HepG2 (cell line): ENCODE measurements at regions not wholly inside any gene's neighbourhood (a gene's known extent, or its start where the extent isn't known, plus 50 kb on each side); places are given as distances from the start of the nearest gene placed in this dataset.

Source experiments
- HHEX ChIP-seq: IDR thresholded peaks from 2 replicates; pipeline ENCODE4 v1.6.1; 2016; ENCODE audit warnings: control low read depth
- ISL2 ChIP-seq: sonication (generic); formaldehyde crosslinking; IDR thresholded peaks from 2 replicates; pipeline ENCODE4 v1.5.0; 2020; ENCODE audit warnings: missing genetic modification reagents
- SNAPC2 ChIP-seq: sonication (generic); formaldehyde crosslinking; IDR thresholded peaks from 2 replicates; pipeline ENCODE4 v1.8.1; 2022; ENCODE audit warnings: mild to moderate bottlenecking, missing genetic modification reagents
- ZBTB20 ChIP-seq: sonication (generic); formaldehyde crosslinking; IDR thresholded peaks from 2 replicates; pipeline ENCODE4 v1.8.1; 2023; ENCODE audit warnings: missing genetic modification reagents, low read depth, mild to moderate bottlenecking, borderline replicate concordance
- ZMYM4 ChIP-seq: sonication (generic); formaldehyde crosslinking; IDR thresholded peaks from 2 replicates; pipeline ENCODE4 v1.8.1; 2023; ENCODE audit warnings: mild to moderate bottlenecking, missing genetic modification reagents
- ZNF749 ChIP-seq: sonication (generic); formaldehyde crosslinking; IDR thresholded peaks from 2 replicates; pipeline ENCODE4 v1.8.0; 2022; ENCODE audit warnings: mild to moderate bottlenecking, missing genetic modification reagents, moderate library complexity, borderline replicate concordance
- TF ChIP-seq, protein P1 (sequence below), 2 experiments: sonication (generic) in 1 of 2; formaldehyde crosslinking in 1 of 2; IDR thresholded peaks; 2 replicates each; pipeline versions ENCODE4 v1.6.1 to v1.9.0; 2014 to 2022; ENCODE audit warnings: antibody characterized with exemption in 1 of 2, borderline replicate concordance in 1 of 2, inconsistent platforms in 1 of 2, low read depth in 1 of 2, missing genetic modification reagents in 1 of 2
- TF ChIP-seq, protein P2 (sequence below): sonication (generic); formaldehyde crosslinking; IDR thresholded peaks from 2 replicates; pipeline ENCODE4 v1.4.0; 2020; ENCODE audit warnings: mild to moderate bottlenecking, missing genetic modification reagents, borderline replicate concordance
- TF ChIP-seq, protein P3 (sequence below): sonication (generic); formaldehyde crosslinking; IDR thresholded peaks from 2 replicates; pipeline ENCODE4 v1.4.0; 2020; ENCODE audit warnings: missing genetic modification reagents
- TF ChIP-seq, protein P4 (sequence below): sonication (generic); formaldehyde crosslinking; IDR thresholded peaks from 2 replicates; pipeline ENCODE4 v1.4.0; 2020; ENCODE audit warnings: mild to moderate bottlenecking, missing genetic modification reagents

DNA sequence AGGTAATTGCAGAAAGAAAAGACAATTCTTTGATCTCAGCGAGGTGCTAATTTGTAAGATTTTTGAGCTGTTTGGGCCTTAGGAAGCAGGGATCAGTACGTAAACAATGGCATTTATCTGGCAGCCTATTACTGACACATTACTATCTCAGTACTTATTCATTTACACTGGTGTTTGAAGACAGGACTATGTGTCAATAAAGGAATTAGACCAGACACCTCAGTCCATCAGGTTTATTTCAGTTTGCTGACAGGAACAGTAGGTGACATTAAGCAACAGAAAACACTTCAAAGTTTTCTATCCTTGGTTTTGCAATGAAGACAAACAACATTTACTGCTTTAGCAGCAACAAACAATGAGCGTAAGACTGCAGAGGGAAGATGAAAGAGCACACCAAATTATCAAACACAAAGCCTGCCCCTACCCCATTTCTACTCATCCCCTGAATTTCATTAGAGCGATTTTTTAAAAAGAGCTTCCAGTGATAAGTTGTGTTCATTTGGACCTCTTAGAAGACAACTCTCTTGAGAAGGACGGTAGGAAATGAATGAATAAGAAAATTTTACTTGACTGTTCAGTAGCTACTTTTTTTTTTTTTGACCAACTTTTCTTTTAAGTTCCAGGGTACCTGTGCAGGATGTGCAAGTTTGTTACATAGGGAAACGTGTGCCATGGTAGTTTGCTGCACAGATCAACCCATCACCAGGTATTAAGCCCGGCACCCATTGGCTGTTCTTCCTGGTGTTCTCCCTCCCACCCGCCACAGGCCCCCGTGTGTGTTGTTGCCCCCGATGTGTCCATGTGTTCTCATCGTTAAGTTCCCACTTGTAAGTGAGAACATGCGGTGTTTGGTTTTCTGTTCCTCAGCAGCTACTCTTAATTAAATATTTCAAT lies 138.8 kb downstream of the DKK1 start (continued):
- TF ChIP-seq ZMYM4 (CRISPR knock-in tag) (peak; percentile 80), SNAPC2 (CRISPR knock-in tag) (peak; percentile 88; the same call in 1 of the 2 replicates), ISL2 (CRISPR knock-in tag) (peak; percentile 99), ZNF749 (CRISPR knock-in tag) (no peak; the same call in 1 of the 2 replicates), HHEX (CRISPR knock-in tag) (peak; percentile 77), ZBTB20 (CRISPR knock-in tag) (no peak)
- TF ChIP-seq, protein P1, sequence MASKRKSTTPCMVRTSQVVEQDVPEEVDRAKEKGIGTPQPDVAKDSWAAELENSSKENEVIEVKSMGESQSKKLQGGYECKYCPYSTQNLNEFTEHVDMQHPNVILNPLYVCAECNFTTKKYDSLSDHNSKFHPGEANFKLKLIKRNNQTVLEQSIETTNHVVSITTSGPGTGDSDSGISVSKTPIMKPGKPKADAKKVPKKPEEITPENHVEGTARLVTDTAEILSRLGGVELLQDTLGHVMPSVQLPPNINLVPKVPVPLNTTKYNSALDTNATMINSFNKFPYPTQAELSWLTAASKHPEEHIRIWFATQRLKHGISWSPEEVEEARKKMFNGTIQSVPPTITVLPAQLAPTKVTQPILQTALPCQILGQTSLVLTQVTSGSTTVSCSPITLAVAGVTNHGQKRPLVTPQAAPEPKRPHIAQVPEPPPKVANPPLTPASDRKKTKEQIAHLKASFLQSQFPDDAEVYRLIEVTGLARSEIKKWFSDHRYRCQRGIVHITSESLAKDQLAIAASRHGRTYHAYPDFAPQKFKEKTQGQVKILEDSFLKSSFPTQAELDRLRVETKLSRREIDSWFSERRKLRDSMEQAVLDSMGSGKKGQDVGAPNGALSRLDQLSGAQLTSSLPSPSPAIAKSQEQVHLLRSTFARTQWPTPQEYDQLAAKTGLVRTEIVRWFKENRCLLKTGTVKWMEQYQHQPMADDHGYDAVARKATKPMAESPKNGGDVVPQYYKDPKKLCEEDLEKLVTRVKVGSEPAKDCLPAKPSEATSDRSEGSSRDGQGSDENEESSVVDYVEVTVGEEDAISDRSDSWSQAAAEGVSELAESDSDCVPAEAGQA (IDR thresholded peaks at IDR 0.05; ENCODE audit: low read depth) = no peak
- TF ChIP-seq, protein P1 (CRISPR knock-in tag; IDR thresholded peaks at IDR 0.05; ENCODE audit: borderline replicate concordance) = no peak
- TF ChIP-seq, protein P2, sequence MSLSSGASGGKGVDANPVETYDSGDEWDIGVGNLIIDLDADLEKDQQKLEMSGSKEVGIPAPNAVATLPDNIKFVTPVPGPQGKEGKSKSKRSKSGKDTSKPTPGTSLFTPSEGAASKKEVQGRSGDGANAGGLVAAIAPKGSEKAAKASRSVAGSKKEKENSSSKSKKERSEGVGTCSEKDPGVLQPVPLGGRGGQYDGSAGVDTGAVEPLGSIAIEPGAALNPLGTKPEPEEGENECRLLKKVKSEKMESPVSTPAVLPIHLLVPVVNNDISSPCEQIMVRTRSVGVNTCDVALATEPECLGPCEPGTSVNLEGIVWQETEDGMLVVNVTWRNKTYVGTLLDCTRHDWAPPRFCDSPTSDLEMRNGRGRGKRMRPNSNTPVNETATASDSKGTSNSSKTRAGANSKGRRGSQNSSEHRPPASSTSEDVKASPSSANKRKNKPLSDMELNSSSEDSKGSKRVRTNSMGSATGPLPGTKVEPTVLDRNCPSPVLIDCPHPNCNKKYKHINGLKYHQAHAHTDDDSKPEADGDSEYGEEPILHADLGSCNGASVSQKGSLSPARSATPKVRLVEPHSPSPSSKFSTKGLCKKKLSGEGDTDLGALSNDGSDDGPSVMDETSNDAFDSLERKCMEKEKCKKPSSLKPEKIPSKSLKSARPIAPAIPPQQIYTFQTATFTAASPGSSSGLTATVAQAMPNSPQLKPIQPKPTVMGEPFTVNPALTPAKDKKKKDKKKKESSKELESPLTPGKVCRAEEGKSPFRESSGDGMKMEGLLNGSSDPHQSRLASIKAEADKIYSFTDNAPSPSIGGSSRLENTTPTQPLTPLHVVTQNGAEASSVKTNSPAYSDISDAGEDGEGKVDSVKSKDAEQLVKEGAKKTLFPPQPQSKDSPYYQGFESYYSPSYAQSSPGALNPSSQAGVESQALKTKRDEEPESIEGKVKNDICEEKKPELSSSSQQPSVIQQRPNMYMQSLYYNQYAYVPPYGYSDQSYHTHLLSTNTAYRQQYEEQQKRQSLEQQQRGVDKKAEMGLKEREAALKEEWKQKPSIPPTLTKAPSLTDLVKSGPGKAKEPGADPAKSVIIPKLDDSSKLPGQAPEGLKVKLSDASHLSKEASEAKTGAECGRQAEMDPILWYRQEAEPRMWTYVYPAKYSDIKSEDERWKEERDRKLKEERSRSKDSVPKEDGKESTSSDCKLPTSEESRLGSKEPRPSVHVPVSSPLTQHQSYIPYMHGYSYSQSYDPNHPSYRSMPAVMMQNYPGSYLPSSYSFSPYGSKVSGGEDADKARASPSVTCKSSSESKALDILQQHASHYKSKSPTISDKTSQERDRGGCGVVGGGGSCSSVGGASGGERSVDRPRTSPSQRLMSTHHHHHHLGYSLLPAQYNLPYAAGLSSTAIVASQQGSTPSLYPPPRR (CRISPR knock-in tag) = peak; percentile 96
- TF ChIP-seq, protein P3, sequence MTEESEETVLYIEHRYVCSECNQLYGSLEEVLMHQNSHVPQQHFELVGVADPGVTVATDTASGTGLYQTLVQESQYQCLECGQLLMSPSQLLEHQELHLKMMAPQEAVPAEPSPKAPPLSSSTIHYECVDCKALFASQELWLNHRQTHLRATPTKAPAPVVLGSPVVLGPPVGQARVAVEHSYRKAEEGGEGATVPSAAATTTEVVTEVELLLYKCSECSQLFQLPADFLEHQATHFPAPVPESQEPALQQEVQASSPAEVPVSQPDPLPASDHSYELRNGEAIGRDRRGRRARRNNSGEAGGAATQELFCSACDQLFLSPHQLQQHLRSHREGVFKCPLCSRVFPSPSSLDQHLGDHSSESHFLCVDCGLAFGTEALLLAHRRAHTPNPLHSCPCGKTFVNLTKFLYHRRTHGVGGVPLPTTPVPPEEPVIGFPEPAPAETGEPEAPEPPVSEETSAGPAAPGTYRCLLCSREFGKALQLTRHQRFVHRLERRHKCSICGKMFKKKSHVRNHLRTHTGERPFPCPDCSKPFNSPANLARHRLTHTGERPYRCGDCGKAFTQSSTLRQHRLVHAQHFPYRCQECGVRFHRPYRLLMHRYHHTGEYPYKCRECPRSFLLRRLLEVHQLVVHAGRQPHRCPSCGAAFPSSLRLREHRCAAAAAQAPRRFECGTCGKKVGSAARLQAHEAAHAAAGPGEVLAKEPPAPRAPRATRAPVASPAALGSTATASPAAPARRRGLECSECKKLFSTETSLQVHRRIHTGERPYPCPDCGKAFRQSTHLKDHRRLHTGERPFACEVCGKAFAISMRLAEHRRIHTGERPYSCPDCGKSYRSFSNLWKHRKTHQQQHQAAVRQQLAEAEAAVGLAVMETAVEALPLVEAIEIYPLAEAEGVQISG (CRISPR knock-in tag) = no peak
- TF ChIP-seq, protein P4, sequence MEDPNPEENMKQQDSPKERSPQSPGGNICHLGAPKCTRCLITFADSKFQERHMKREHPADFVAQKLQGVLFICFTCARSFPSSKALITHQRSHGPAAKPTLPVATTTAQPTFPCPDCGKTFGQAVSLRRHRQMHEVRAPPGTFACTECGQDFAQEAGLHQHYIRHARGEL (CRISPR knock-in tag) = no peak
